Tibial nerve (tissue), 4 donors: ENCODE measurements at regions not wholly inside any gene's neighbourhood (a gene's known extent, or its start where the extent isn't known, plus 50 kb on each side); places are given as distances from the start of the nearest gene placed in this dataset.

Experiments
- CTCF ChIP-seq, 5 experiments: fragments of 200-600 bp in 3 of 5; fragments of 450-650 bp in 2 of 5; sonication (generic) in 3 of 5; IDR thresholded peaks; one replicate each; pipeline ENCODE4 v1.5.1; 2016 to 2019; ENCODE audit warnings: antibody characterized with exemption in 5 of 5, mild to moderate bottlenecking in 3 of 5, moderate library complexity in 2 of 5
- EP300 ChIP-seq, 2 donors: sonication (generic); formaldehyde crosslinking; IDR thresholded peaks; one replicate each; pipeline ENCODE4 v1.6.1; 2017; ENCODE audit warnings: antibody characterized with exemption in 2 of 2, mild to moderate bottlenecking in 1 of 2

GRCh38 chr21:38678827-38679226, 126.9 kb upstream of the ETS2 start:
- TF ChIP-seq CTCF (IDR thresholded peaks at IDR 0.05) (no peak), EP300 (IDR thresholded peaks at IDR 0.05) (no peak)
